ENCODE measurements at regions not wholly inside any gene's neighbourhood (a gene's known extent, or its start where the extent isn't known, plus 50 kb on each side); places are given as distances from the start of the nearest gene placed in this dataset.

DNA sequence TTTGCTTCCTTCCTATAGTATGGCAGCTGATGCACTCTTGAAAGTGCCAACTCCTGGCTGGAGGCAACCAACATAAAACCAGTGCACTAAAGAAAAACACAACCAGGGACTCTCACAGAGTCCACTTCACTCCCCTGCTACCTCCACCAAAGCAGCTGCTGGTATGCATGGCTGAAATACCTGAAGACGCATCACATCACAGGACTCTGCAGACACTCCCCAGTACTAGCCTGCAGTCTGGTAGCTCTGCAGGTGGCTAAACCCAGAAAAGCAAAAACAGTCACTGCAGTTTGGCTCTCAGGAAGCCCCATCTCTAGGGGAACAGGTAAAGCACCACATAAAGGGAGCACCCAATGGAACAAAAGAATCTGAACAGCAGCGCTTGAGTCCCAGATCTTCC, 473.0 kb upstream of the SPTLC3 start:
- Histone ChIP-seq H3K79me2 (ENCODE audit: control insufficient read depth in 1 of 2, insufficient read depth in 2 of 2, low read length in 2 of 2) (no peaks in the 10 kb centered on the region), H3K18ac (ENCODE audit: extremely low read depth, low read length) (no peak overlapping the region), H3K27ac (ENCODE audit: low read depth, low read length) (no peak overlapping the region), H3K23me2 (ENCODE audit: low read depth, low read length) (no peaks in the 10 kb centered on the region), H3K56ac (replicated peaks; ENCODE audit: insufficient read length, low read depth, low read length) (no peak overlapping the region), H3K14ac (ENCODE audit: insufficient read length) (no peak overlapping the region), H3K4ac (replicated peaks; ENCODE audit: insufficient read length, low read depth, low read length) (no peak overlapping the region), H3K9me3 (ENCODE audit: insufficient read depth in 2 of 2, low read depth in 1 of 2, low read length in 1 of 2) (no peaks in the 10 kb centered on the region), H3K9ac (replicated peaks in 1 of 4; ENCODE audit: extremely low read depth in 1 of 4, low read depth in 3 of 4, low read length in 3 of 4) (no peak overlapping the region), H3K4me3 (ENCODE audit: extremely low read depth in 1 of 4, insufficient read depth in 2 of 4, low read depth in 3 of 4, low read length in 4 of 4) (no peak overlapping the region), H2AK5ac (ENCODE audit: low read depth, low read length) (peak overlapping the region; percentile 53; the same call in 1 of the 2 replicates), H2AFZ (ENCODE audit: low read length) (0 out of 2 replicates have a peak overlapping the region, but pooled peaks have one; percentile 1), H2BK12ac (ENCODE audit: low read depth, low read length) (no peak overlapping the region), H3K79me1 (ENCODE audit: low read depth, low read length) (no peaks in the 10 kb centered on the region), H4K5ac (ENCODE audit: insufficient read length, low read depth, low read length) (no peak overlapping the region), H3K4me2 (ENCODE audit: insufficient read depth in 1 of 2, low read depth in 2 of 2, low read length in 2 of 2) (no peak overlapping the region), H4K8ac (ENCODE audit: extremely low read depth, insufficient read depth, low read length) (no peak overlapping the region), H2BK5ac (ENCODE audit: low read depth, low read length) (no peak overlapping the region), H3K27me3 (replicated peaks in 1 of 4; ENCODE audit: control insufficient read depth in 3 of 4, extremely low read depth in 1 of 4, insufficient read depth in 3 of 4, low read length in 3 of 4) (no peaks in the 10 kb centered on the region), H4K20me1 (replicated peaks in 1 of 2; ENCODE audit: control insufficient read depth in 1 of 2, insufficient read depth in 2 of 2, low read length in 2 of 2) (no peaks in the 10 kb centered on the region), H3K4me1 (replicated peaks in 1 of 4; ENCODE audit: control insufficient read depth in 3 of 4, insufficient read depth in 4 of 4, low read length in 3 of 4) (peaks cover 0 to 3% (median under 1%) of the 10 kb centered on the region in 4 experiments; a peak in 1 of 7 replicates), H2BK120ac (replicated peaks; ENCODE audit: low read depth, low read length) (no peak overlapping the region), H4K91ac (replicated peaks; ENCODE audit: insufficient read length, low read length) (no peak overlapping the region), H2BK15ac (ENCODE audit: low read length) (no peak overlapping the region), H3K36me3 (ENCODE audit: control insufficient read depth in 2 of 4, insufficient read depth in 4 of 4, low read length in 3 of 4) (no peaks in the 10 kb centered on the region), H3K23ac (ENCODE audit: insufficient read length) (no peak overlapping the region), H2BK20ac (ENCODE audit: low read length) (no peak overlapping the region)
- POLR2A ChIA-PET (ENCODE audit: partially characterized antibody) = no interaction called here
- CTCF ChIA-PET (ENCODE audit: partially characterized antibody) = interaction anchor here (1.7 kb wide), 1 partner anchor 302 kb away, joined by 3 read pairs; no protein-coding TSS in a partner anchor
- TF ChIP-seq BCL11A (IDR thresholded peaks at IDR 0.05; ENCODE audit: low read depth in 2 of 2, low read length in 2 of 2) = no peak
- 0 out of 2 replicates have a peak, but pooled peaks have one; percentile 53 for TF ChIP-seq TEAD4 (IDR thresholded peaks at IDR 0.05; ENCODE audit: low read depth, low read length)
- WGBS, 2 experiments (ENCODE audit: extremely low coverage in 1 of 2, insufficient coverage in 1 of 2, insufficient read length in 1 of 2, insufficient replicate concordance in 2 of 2, low coverage in 1 of 2, low lambda C conversion rate in 2 of 2, missing lambda C conversion rate in 1 of 2) = 70% methylated on average over 2 of the region's 2 CpGs; no CpG with 5 or more reads in 1 of the 2 experiments
- FAIRE-seq (no peak), DNase-seq (ENCODE audit: low read depth in 1 of 2, low spot score in 2 of 2) (no peak)

Data from H1 (cell line).